Fibroblast of the conjunctiva (primary cell): ENCODE measurements at regions not wholly inside any gene's neighbourhood (a gene's known extent, or its start where the extent isn't known, plus 50 kb on each side); places are given as distances from the start of the nearest gene placed in this dataset.

Source experiments
- DNase-seq: peaks from one replicate; pipeline ENCODE4 v3.0.0-alpha.2; 2010; ENCODE audit warnings: low read depth

GRCh38 chr2:41062336-41062735 is 610.4 kb upstream of the SLC8A1 start:
- DNase-seq: no peak

GRCh38 chr2:41066168-41066567 is 614.3 kb upstream of the SLC8A1 start:
- no peak for DNase-seq

GRCh38 chr2:41068740-41069139 is 616.9 kb upstream of the SLC8A1 start:
- no peak for DNase-seq

- no peak for DNase-seq
These were observed 626.5 kb upstream of the SLC8A1 start for GRCh38 chr2:41078341-41078740.

- no peak for DNase-seq
These were observed 627.1 kb upstream of the SLC8A1 start for GRCh38 chr2:41079011-41079410.

GRCh38 chr2:41084321-41084720 is 632.4 kb upstream of the SLC8A1 start:
- no peak for DNase-seq

DNA sequence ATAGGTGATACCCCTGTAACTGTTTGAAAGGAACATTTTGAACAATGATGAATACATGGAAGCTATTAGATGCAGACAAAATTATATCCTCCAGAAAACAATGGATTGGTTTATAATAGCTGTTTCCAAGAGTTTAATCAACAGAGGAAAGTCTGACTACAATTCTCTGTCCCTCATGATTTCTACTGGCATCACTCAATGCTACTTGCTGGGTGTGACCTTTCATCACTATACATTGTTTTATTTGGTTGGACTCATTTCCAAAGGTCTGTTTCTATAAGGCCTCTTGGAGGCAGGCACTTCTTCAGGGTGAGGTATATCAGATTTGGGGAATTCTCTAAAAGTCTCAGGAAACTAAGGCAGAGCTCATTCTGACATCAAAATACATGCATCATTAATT is 636.1 kb upstream of the SLC8A1 start:
- no peak for DNase-seq

DNA sequence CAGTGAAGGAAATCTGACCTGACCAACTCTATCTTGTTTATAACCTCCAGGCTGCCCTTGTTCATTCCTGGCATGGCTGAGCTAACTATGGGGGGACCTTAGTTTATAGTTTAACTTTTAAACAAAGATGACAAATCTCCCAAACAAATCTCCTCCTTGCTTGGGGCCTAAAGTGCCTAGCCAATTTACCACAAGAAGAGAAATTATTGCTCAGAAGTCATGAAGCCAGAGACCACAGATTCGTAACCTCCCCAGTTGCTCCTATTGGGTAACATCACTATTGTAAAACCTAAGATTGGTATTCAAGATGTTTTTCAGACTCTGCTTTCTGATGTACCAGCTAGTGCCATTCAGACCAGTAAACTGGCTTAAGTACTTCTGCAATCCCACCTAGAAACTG is 649.4 kb upstream of the SLC8A1 start:
- DNase-seq: no peak

GRCh38 chr2:41109744-41110143 is 657.9 kb upstream of the SLC8A1 start:
- no peak for DNase-seq

GRCh38 chr2:41111836-41112627 is 660.1 kb upstream of the SLC8A1 start:
- DNase-seq: no peak

DNA sequence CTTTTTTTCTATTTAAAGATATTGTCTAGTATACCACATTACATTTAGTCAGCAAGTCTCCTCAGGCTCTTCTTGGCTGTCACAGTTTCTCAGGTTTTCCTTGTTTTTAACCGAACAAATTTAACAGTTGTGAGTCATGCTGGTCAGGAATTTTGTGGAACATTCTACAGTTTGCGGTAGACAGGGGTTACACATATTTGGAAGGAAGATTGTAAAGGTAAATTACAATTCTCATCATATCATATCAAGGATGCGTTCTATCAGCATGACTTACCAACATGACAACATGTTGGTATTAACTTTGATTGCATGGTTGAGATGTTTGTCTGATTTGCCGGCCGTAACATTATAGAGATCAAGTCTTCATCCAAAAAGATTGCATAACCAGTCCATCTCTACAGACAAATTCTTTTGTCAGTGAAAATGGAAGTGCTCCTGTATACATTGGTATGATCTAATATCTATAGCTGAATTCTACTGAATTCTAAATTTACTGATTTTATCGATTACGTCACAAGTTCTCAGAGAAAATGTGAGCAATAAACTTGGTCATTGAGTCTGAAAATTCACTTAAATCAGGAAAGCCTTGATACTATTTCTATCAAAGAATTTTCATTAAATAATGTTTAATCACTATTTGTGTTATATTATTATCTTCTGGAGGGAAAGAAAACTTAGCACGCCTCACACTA is 664.4 kb upstream of the SLC8A1 start:
- DNase-seq: no peak

DNA sequence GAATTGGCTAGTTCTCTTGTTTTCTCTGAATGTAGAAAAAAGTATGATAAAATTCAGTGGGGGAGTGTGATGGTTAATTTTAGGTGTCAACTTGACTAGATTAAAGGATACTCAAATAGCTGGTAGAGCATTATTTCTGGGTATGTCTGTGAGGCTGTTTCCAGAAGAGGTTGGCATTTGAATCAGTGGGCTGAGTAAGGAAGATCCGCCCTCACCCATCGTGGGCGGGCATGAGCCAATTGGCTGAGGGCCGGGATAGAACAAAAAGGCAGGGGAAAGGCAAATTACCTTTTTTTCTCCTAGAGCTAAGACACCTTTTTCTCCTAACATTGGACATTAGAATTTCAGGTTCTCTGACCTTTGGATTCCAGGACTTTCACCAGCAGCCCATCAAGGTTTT is 667.6 kb upstream of the SLC8A1 start:
- DNase-seq: no peak

DNA sequence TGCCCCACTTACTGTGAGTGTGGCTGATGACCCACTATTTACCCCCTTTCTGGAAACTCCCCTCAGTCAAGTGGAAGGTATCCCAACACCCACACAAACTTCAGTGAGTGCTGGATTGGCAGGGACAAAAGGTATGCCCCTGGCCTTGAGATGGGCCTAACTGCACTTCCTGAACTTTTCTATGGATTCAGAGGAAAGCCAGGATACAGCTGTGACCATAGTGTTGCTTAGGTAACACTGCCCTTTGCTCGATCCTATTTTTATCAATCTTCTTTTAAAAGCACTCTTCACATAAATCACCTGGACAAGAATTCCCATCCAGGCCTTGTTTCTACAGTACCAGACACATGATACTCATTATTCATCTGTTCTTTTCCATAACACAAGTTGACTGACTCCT is 671.5 kb upstream of the SLC8A1 start:
- no peak for DNase-seq

DNA sequence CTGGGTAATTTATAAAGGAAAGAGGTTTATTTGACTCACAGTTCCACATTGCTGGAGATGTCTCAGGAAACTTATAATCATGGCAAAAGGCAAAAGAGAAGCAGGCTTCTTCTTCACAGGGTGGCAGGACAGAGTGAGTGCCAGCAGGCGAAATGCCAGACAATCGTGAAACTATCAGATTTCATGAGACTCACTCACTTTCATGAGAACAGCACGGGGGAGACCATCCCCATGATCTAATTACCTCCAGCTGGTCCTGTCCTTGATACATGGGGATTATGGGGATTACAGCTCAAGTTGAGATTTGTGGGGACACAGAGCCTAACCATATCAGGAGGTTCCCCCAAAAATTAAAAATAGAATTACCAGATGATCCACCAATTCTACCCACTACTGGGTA is 675.5 kb upstream of the SLC8A1 start:
- no peak for DNase-seq

GRCh38 chr2:41129988-41130387 is 678.1 kb upstream of the SLC8A1 start:
- DNase-seq: no peak

- no peak for DNase-seq
These were observed 685.1 kb upstream of the SLC8A1 start for GRCh38 chr2:41137031-41137430.

GRCh38 chr2:41141146-41141791 is 689.4 kb upstream of the SLC8A1 start:
- DNase-seq: no peak

- DNase-seq: no peak
These were observed 690.6 kb upstream of the SLC8A1 start for GRCh38 chr2:41142478-41142877.

GRCh38 chr2:41145066-41145465 is 693.2 kb upstream of the SLC8A1 start:
- no peak for DNase-seq

DNA sequence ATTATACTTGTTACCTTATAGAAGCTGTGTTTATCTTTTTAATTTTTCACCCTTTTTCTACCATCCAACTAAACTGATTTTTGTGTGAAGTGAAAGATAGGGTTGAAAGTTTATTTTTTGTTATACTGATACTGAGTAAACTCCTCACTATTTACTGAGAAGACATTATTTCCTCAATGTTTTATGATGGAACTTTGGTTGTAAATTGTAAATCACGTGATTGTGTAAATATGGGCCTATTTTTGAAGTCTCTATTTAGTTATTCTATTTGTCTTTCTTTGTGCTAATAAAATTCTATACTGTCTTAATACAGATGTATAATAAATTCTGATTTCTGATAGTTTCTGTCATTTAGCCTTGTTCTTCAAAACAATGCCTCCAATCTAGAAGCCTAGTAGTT is 697.2 kb upstream of the SLC8A1 start:
- no peak for DNase-seq

DNA sequence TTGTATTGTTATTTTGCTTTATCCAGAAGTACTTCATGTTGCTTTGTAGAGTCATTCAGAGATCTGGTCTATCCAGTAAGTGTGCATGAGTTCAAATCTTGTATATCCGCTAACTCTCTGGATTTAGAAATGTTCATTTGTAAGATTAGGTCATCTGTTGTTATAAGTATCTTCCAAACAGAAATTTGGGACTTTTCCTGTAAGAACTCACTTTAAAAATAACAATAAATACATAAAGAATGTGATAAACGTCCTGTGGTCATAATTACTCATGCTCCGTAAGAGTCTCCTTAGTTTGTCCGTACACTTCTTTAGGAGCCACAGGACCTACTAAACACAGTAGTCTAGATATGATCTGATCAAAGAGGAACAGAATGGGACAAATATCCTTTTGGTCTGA is 699.9 kb upstream of the SLC8A1 start:
- DNase-seq: no peak

DNA sequence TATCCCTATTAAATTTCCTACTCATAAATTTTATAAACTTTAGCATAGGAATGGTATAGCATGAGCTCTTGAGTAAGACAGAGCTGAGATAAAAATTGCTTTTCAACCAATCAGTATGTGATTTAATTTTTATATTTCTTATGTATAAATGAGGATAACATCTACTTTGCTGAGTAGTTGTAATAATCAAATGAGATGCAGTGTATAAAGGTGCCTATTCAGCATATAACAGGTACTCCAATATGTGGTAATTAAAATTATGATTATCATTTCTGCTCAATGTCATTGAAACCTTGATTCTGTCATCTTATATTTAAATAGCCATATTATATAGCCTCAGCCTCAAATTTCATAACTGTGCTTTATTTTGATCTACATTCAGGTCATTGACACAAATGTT is 700.4 kb upstream of the SLC8A1 start:
- no peak for DNase-seq

GRCh38 chr2:41160439-41160838 is 708.5 kb upstream of the SLC8A1 start:
- DNase-seq: no peak
